ENCODE measurements at regions not wholly inside any gene's neighbourhood (a gene's known extent, or its start where the extent isn't known, plus 50 kb on each side); places are given as distances from the start of the nearest gene placed in this dataset.

DNA sequence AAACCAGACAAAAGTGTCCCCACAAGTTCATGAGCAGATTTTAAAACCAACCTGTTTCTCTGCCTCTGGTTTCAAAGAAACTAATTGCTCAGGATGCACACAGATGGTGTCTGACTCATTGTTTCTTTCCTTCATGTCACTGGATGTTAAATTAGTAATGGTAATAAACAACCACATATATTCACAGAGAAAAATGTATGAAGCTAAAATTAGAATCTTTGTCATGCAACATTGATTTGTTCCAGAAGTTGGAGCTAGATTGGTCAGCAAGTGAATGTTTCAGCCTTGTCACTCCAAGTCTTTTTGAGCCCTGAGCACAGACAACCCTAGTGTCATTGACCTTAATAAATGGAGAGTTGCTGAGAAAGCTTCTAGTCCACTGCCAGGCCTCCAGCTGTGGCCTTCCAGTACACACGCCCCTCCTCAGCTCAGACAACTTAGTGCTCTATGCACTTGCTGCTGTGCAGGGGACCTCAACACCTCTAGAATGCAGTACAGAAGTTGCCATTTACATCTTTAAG is 175.9 kb downstream of the CCDC71L start:
- no peak overlapping the region for H3K4me3 ChIP-seq (ENCODE audit: low read depth in 1 of 3, low read length in 3 of 3)
- FAIRE-seq (no peak), DNase-seq (peak in 1 of 2 donors; percentile 31)
- no peaks in the 10 kb centered on the region for H3K27me3 ChIP-seq (ENCODE audit: control insufficient read depth in 3 of 3, insufficient read depth in 3 of 3, low read length in 3 of 3)
- H3K9me3 ChIP-seq (ENCODE audit: control insufficient read depth in 2 of 2, insufficient read depth in 1 of 2, low read depth in 1 of 2, low read length in 1 of 2) = peaks cover 0 to 5% of the 10 kb centered on the region in 2 donors
- no peaks in the 10 kb centered on the region for H3K36me3 ChIP-seq (ENCODE audit: control insufficient read depth in 3 of 3, insufficient read depth in 2 of 3, low read depth in 1 of 3, low read length in 3 of 3)
- H3K4me1 ChIP-seq (ENCODE audit: control insufficient read depth in 3 of 3, insufficient read depth in 2 of 3, low read depth in 1 of 3, low read length in 2 of 3) = peaks cover 0 to 18% (median 0%) of the 10 kb centered on the region in 3 donors
- WGBS, 3 donors = 69 to 75% (median 69%) methylated on average over 1 of the region's 1 CpG
- peak overlapping the region in 2 of 3 donors; percentile 59 to 73 for H3K27ac ChIP-seq (ENCODE audit: low read depth in 1 of 3, low read length in 2 of 3)

DNA sequence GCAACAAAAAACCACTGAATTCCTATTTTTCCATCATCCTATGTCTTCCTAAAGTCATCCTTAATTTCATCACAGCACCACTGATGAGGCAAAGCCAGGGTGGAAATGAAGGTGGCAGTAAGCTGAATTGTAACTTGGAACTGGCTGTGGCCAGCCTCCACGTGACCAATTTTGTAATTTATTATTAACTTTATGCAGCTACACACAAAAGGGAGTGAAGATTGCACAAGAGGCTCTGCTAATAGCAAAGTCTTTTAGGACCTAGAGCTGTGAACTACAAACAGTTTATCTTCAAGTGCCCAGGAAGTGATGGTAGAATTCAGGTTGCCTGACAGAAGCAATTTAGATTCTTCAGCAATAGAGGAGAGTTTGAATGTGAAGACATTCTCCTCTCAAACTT is 176.4 kb downstream of the CCDC71L start:
- no peaks in the 10 kb centered on the region for H3K9me3 ChIP-seq (ENCODE audit: control insufficient read depth in 2 of 2, insufficient read depth in 1 of 2, low read depth in 1 of 2, low read length in 1 of 2)
- FAIRE-seq = no peak
- peak overlapping the region in 2 of 3 donors; percentile 32 to 59 for H3K27ac ChIP-seq (ENCODE audit: low read depth in 1 of 3, low read length in 2 of 3)
- no peaks in the 10 kb centered on the region for H3K36me3 ChIP-seq (ENCODE audit: control insufficient read depth in 3 of 3, insufficient read depth in 2 of 3, low read depth in 1 of 3, low read length in 3 of 3)
- 13 to 28% (median 17%) methylated on average over 1 of the region's 1 CpG for WGBS, 3 donors
- no peaks in the 10 kb centered on the region for H3K27me3 ChIP-seq (ENCODE audit: control insufficient read depth in 3 of 3, insufficient read depth in 3 of 3, low read length in 3 of 3)
- DNase-seq = peak; percentile 29 to 81
- peaks cover 0 to 18% (median 0%) of the 10 kb centered on the region in 3 donors for H3K4me1 ChIP-seq (ENCODE audit: control insufficient read depth in 3 of 3, insufficient read depth in 2 of 3, low read depth in 1 of 3, low read length in 2 of 3)
- H3K4me3 ChIP-seq (ENCODE audit: low read depth in 1 of 3, low read length in 3 of 3) = no peak overlapping the region

DNA sequence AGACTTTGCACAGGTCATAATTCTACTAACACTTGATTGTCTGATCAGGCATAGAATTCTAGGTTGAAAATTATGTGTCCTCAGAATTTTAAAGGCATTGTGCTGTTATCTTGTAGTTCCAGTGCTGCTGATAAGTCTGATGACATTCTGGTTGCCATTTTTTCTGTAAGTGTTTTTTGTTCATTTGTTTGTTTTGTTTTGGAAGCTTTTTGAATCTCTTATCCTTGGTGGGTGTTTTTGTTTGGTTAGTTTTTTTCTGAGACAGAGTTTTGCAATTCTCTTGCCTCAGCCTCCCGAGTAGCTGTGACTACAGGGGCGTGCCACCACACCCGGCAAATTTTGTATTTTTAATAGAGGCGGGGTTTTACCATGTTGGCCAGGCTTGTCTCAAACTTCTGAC is 178.9 kb downstream of the CCDC71L start:
- Histone ChIP-seq H3K27me3 (ENCODE audit: control insufficient read depth in 3 of 3, insufficient read depth in 3 of 3, low read length in 3 of 3) (no peaks in the 10 kb centered on the region), H3K4me3 (ENCODE audit: low read depth in 1 of 3, low read length in 3 of 3) (no peak overlapping the region), H3K9me3 (ENCODE audit: control insufficient read depth in 2 of 2, insufficient read depth in 1 of 2, low read depth in 1 of 2, low read length in 1 of 2) (no peaks in the 10 kb centered on the region), H3K27ac (ENCODE audit: low read depth in 1 of 3, low read length in 2 of 3) (no peak overlapping the region), H3K36me3 (ENCODE audit: control insufficient read depth in 3 of 3, insufficient read depth in 2 of 3, low read depth in 1 of 3, low read length in 3 of 3) (no peaks in the 10 kb centered on the region), H3K4me1 (ENCODE audit: control insufficient read depth in 3 of 3, insufficient read depth in 2 of 3, low read depth in 1 of 3, low read length in 2 of 3) (peaks cover 0 to 18% (median 0%) of the 10 kb centered on the region in 3 donors)
- FAIRE-seq = no peak
- no peak for DNase-seq
- WGBS, 3 donors = 85 to 90% (median 88%) methylated on average over 4 of the region's 4 CpGs

DNA sequence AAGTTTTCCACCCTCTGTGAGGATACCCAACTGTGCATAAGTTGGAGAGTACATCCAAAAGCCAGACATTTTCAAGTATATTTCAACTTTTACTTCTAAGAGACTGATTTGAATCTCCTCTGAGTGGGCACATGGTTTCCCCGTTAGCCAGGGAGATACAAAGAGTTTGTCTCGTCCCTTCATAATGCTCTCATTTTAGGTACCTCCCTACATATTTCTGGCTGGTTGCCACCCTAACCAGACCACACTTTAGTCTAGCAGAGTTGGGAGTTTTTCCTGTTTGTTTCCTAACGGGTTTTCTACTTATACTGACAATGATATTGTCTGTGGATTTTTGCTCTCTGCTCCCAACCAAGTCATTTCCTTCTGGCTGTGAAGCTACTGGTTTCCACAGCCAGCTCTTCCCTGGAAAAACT is 180.3 kb downstream of the CCDC71L start:
- H3K4me3 ChIP-seq (ENCODE audit: low read depth in 1 of 3, low read length in 3 of 3) = no peak overlapping the region
- no peaks in the 10 kb centered on the region for H3K27me3 ChIP-seq (ENCODE audit: control insufficient read depth in 3 of 3, insufficient read depth in 3 of 3, low read length in 3 of 3)
- H3K9me3 ChIP-seq (ENCODE audit: control insufficient read depth in 2 of 2, insufficient read depth in 1 of 2, low read depth in 1 of 2, low read length in 1 of 2) = no peaks in the 10 kb centered on the region
- DNase-seq (no peak), FAIRE-seq (no peak)
- peaks cover 0 to 13% (median 0%) of the 10 kb centered on the region in 3 donors for H3K4me1 ChIP-seq (ENCODE audit: control insufficient read depth in 3 of 3, insufficient read depth in 2 of 3, low read depth in 1 of 3, low read length in 2 of 3)
- H3K27ac ChIP-seq (ENCODE audit: low read depth in 1 of 3, low read length in 2 of 3) = no peak overlapping the region
- WGBS, 3 donors = 52 to 70% (median 66%) methylated on average over 3 of the region's 3 CpGs
- no peaks in the 10 kb centered on the region for H3K36me3 ChIP-seq (ENCODE audit: control insufficient read depth in 3 of 3, insufficient read depth in 2 of 3, low read depth in 1 of 3, low read length in 3 of 3)

GRCh38 chr7:106480161-106480579 is 180.8 kb downstream of the CCDC71L start:
- 79 to 83% (median 81%) methylated on average over 1 of the region's 1 CpG for WGBS, 3 donors
- Histone ChIP-seq H3K4me3 (ENCODE audit: low read depth in 1 of 3, low read length in 3 of 3) (no peak overlapping the region), H3K9me3 (ENCODE audit: control insufficient read depth in 2 of 2, insufficient read depth in 1 of 2, low read depth in 1 of 2, low read length in 1 of 2) (no peaks in the 10 kb centered on the region), H3K4me1 (ENCODE audit: control insufficient read depth in 3 of 3, insufficient read depth in 2 of 3, low read depth in 1 of 3, low read length in 2 of 3) (peaks cover 0 to 9% (median 0%) of the 10 kb centered on the region in 3 donors), H3K27ac (ENCODE audit: low read depth in 1 of 3, low read length in 2 of 3) (no peak overlapping the region), H3K36me3 (ENCODE audit: control insufficient read depth in 3 of 3, insufficient read depth in 2 of 3, low read depth in 1 of 3, low read length in 3 of 3) (no peaks in the 10 kb centered on the region), H3K27me3 (ENCODE audit: control insufficient read depth in 3 of 3, insufficient read depth in 3 of 3, low read length in 3 of 3) (no peaks in the 10 kb centered on the region)
- FAIRE-seq (no peak), DNase-seq (no peak)

DNA sequence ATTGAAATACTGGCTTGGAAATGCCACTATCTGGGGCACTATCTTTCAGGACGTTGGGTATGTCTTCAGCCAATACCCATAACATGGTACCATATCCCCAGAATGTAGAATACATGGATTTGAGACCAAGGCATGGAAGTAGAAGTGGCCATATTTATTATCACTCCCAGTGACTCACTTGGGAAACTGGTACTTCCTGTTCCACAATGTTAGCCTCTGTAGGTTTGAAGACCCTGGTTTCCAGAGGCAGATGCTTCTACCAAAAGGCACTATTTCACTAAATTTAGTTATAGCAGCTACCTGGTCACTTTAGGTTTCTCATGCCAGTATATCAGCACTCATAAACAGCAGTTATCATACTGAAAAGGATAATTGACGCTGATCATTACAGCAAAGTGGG is 184.2 kb downstream of the CCDC71L start:
- WGBS, 3 donors = 69 to 84% (median 78%) methylated on average over 2 of the region's 2 CpGs
- no peak for FAIRE-seq
- no peaks in the 10 kb centered on the region for H3K36me3 ChIP-seq (ENCODE audit: control insufficient read depth in 3 of 3, insufficient read depth in 2 of 3, low read depth in 1 of 3, low read length in 3 of 3)
- H3K9me3 ChIP-seq (ENCODE audit: control insufficient read depth in 2 of 2, insufficient read depth in 1 of 2, low read depth in 1 of 2, low read length in 1 of 2) = no peaks in the 10 kb centered on the region
- DNase-seq = no peak
- H3K27ac ChIP-seq (ENCODE audit: low read depth in 1 of 3, low read length in 2 of 3) = no peak overlapping the region
- no peaks in the 10 kb centered on the region for H3K27me3 ChIP-seq (ENCODE audit: control insufficient read depth in 3 of 3, insufficient read depth in 3 of 3, low read length in 3 of 3)
- no peak overlapping the region for H3K4me3 ChIP-seq (ENCODE audit: low read depth in 1 of 3, low read length in 3 of 3)
- no peaks in the 10 kb centered on the region for H3K4me1 ChIP-seq (ENCODE audit: control insufficient read depth in 3 of 3, insufficient read depth in 2 of 3, low read depth in 1 of 3, low read length in 2 of 3)

DNA sequence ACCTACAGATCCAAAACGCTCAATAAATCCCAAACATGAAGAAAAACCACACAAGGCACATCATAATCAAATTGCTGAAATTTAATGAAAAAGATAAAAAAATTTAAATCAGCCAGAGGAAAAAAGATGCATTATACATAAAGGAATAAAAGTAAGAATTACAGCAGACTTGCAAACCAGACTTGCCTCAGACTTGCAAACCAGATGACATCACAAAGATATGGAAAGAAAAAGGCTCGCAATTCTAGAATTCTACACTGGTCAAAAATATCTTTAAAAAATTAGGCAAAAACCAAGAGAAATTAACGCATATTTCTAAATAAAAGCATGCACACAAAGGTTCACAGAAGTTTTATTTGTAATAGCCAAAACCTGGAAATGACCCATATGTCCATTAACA is 188.0 kb upstream of the NAMPT start:
- no peak for FAIRE-seq
- Histone ChIP-seq H3K9me3 (ENCODE audit: control insufficient read depth in 2 of 2, insufficient read depth in 1 of 2, low read depth in 1 of 2, low read length in 1 of 2) (no peaks in the 10 kb centered on the region), H3K36me3 (ENCODE audit: control insufficient read depth in 3 of 3, insufficient read depth in 2 of 3, low read depth in 1 of 3, low read length in 3 of 3) (no peaks in the 10 kb centered on the region), H3K4me3 (ENCODE audit: low read depth in 1 of 3, low read length in 3 of 3) (no peak overlapping the region), H3K27ac (ENCODE audit: low read depth in 1 of 3, low read length in 2 of 3) (no peak overlapping the region), H3K27me3 (ENCODE audit: control insufficient read depth in 3 of 3, insufficient read depth in 3 of 3, low read length in 3 of 3) (no peaks in the 10 kb centered on the region), H3K4me1 (ENCODE audit: control insufficient read depth in 3 of 3, insufficient read depth in 2 of 3, low read depth in 1 of 3, low read length in 2 of 3) (peaks cover 0 to 2% (median 1%) of the 10 kb centered on the region in 3 donors)
- no peak for DNase-seq
- 50 to 73% (median 71%) methylated on average over 3 of the region's 3 CpGs for WGBS, 3 donors

- Histone ChIP-seq H3K27me3 (ENCODE audit: control insufficient read depth in 3 of 3, insufficient read depth in 3 of 3, low read length in 3 of 3) (no peaks in the 10 kb centered on the region), H3K36me3 (ENCODE audit: control insufficient read depth in 3 of 3, insufficient read depth in 2 of 3, low read depth in 1 of 3, low read length in 3 of 3) (no peaks in the 10 kb centered on the region), H3K4me3 (ENCODE audit: low read depth in 1 of 3, low read length in 3 of 3) (no peak overlapping the region), H3K9me3 (ENCODE audit: control insufficient read depth in 2 of 2, insufficient read depth in 1 of 2, low read depth in 1 of 2, low read length in 1 of 2) (no peaks in the 10 kb centered on the region), H3K27ac (ENCODE audit: low read depth in 1 of 3, low read length in 2 of 3) (no peak overlapping the region), H3K4me1 (ENCODE audit: control insufficient read depth in 3 of 3, insufficient read depth in 2 of 3, low read depth in 1 of 3, low read length in 2 of 3) (peaks cover 0 to 7% (median 3%) of the 10 kb centered on the region in 3 donors)
- FAIRE-seq (no peak), DNase-seq (no peak)
- WGBS, 3 donors = 67 to 75% (median 70%) methylated on average over 8 of the region's 8 CpGs
Measured at GRCh38 chr7:106471686-106472440, 187.1 kb upstream of the NAMPT start.
